HepG2 (cell line): ENCODE measurements at regions not wholly inside any gene's neighbourhood (a gene's known extent, or its start where the extent isn't known, plus 50 kb on each side); places are given as distances from the start of the nearest gene placed in this dataset.

ENCODE experiments used
- CEBPZ ChIP-seq: IDR thresholded peaks from 2 replicates; pipeline ENCODE4 v1.6.1; 2012; ENCODE audit warnings: low read length, improper control_type of control experiment
- RBM22 ChIP-seq: fragments of 200-400 bp; formaldehyde crosslinking; optimal IDR thresholded peaks from 2 replicates; pipeline ENCODE3; 2017; ENCODE audit warnings: mild to moderate bottlenecking, low read length, moderate library complexity
- ZNF280B ChIP-seq: sonication (generic); formaldehyde crosslinking; IDR thresholded peaks from 2 replicates; pipeline ENCODE4 v1.5.0; 2020; ENCODE audit warnings: missing genetic modification reagents, mild to moderate bottlenecking, borderline replicate concordance
- ZNF816 ChIP-seq: sonication (generic); formaldehyde crosslinking; IDR thresholded peaks from 2 replicates; pipeline ENCODE4 v1.8.0; 2022; ENCODE audit warnings: missing genetic modification reagents, mild to moderate bottlenecking, borderline replicate concordance
- ZXDC ChIP-seq: sonication (generic); formaldehyde crosslinking; IDR thresholded peaks from 2 replicates; pipeline ENCODE4 v1.5.0; 2020; ENCODE audit warnings: mild to moderate bottlenecking, missing genetic modification reagents

GRCh38 chr2:16020389-16021008 lies 80.1 kb downstream of the MYCN start (continued):
- TF ChIP-seq ZNF816 (CRISPR knock-in tag): no peak
- TF ChIP-seq CEBPZ: no peak
- no peak for TF ChIP-seq RBM22
- no peak for TF ChIP-seq ZNF280B (CRISPR knock-in tag)
- no peak for TF ChIP-seq ZXDC (CRISPR knock-in tag)
